Heart right ventricle (tissue), 16 donors: ENCODE measurements at regions not wholly inside any gene's neighbourhood (a gene's known extent, or its start where the extent isn't known, plus 50 kb on each side); places are given as distances from the start of the nearest gene placed in this dataset.

Source experiments
- ATAC-seq, 8 donors: fragments of 200-7000 bp; cut with Tn5 transposase; one replicate each; pipeline ENCODE4 v1.9.1; 2020; ENCODE audit warnings: mild to moderate bottlenecking in 8 of 8, moderate library complexity in 8 of 8, moderate number of reproducible peaks in 1 of 8
- DNase-seq, 2 donors: peaks; one replicate each; pipeline ENCODE4 v3.0.0-alpha.2; 2020
- H3K27ac ChIP-seq, 10 donors: fragments of 200-600 bp; sonication (generic) in 2 of 10; one replicate each; pipeline versions ENCODE4 v1.5.0 to v1.8.0; 2020 to 2022; ENCODE audit warnings: mild to moderate bottlenecking in 3 of 10
- H3K27me3 ChIP-seq, 7 donors: fragments of 200-600 bp; one replicate each; pipeline ENCODE4 v1.8.0; 2021 to 2022; ENCODE audit warnings: mild to moderate bottlenecking in 2 of 7
- H3K36me3 ChIP-seq, 9 donors: fragments of 200-600 bp; sonication (generic) in 1 of 9; one replicate each; pipeline versions ENCODE4 v1.5.0 to v1.8.0; 2020 to 2022; ENCODE audit warnings: mild to moderate bottlenecking in 2 of 9
- H3K4me1 ChIP-seq, 9 donors: fragments of 200-600 bp; sonication (generic) in 1 of 9; one replicate each; pipeline versions ENCODE4 v1.5.0 to v1.8.0; 2020 to 2022; ENCODE audit warnings: mild to moderate bottlenecking in 4 of 9
- H3K4me3 ChIP-seq, 10 donors: fragments of 200-600 bp; sonication (generic) in 2 of 10; one replicate each; pipeline versions ENCODE4 v1.5.0 to v1.8.0; 2020 to 2022; ENCODE audit warnings: mild to moderate bottlenecking in 7 of 10, moderate library complexity in 2 of 10
- H3K9me3 ChIP-seq, 11 donors: fragments of 200-600 bp in 10 of 11; sonication (generic) in 2 of 11; one replicate each; pipeline versions ENCODE4 v1.5.0 to v1.8.0; 2013 to 2022; ENCODE audit warnings: mild to moderate bottlenecking in 2 of 11, control low read depth in 1 of 11, moderate library complexity in 1 of 11
- CTCF ChIP-seq, 9 donors: fragments of 200-600 bp; sonication (generic) in 2 of 9; IDR thresholded peaks; one replicate each; pipeline versions ENCODE4 v1.5.0 to v1.8.0; 2021 to 2022; ENCODE audit warnings: antibody characterized with exemption in 9 of 9, mild to moderate bottlenecking in 5 of 9, moderate library complexity in 1 of 9
- WGBS, 2 donors: extraction: QIAGEN DNeasy Blood & Tissue Kit; methylation state at CpG; one replicate each; pipeline ENCODE4 v1.1.7; 2013; ENCODE audit warnings: inconsistent platforms in 1 of 2; 5-methylcytosine and 5-hydroxymethylcytosine counted together
- intact Hi-C, 10 donors: fragments of 100-400 bp; cut with DNase I; formaldehyde crosslinking; loops; one replicate each; pipeline versions ENCODE4 v1.11.1 to v1.14.2; 2022
- donor health status: Arrhythmogenic right ventricular cardiomyopathy.
- donor health status: ischemic (EF 13 %, LVEDD 7.1; RV severe dilation, severe dysfunction).
- donor health status: healthy with polysubstance abuse.
- donor health status: DM: no; HTN: yes; CAD: no.
- donor health status: DM: no; HTN: no; CAD: no.
- donor health status: ischemic (EF 25% LVEDD 6.9; RV normal size, moderate dysfunction).
- donor health status: ischemic (EF 25% LVEDD 5.7; RV mildly dilated, moderate dysfunction).
- donor health status: healthy.
- donor health status: DM: yes; HTN: yes; CAD: no.
- donor health status: Ischemic cardiomyopathy.
- donor health status: ischemic (EF 35%, LVEDD 5.7; RV mildly dilated, moderate dysfunction).
- donor health status: nonischemic (EF 11% LVEDD 7.7; RV severe dilation, severe dysfunction).
- donor health status: DM: yes; HTN: yes; CAD: no.
- donor health status: PGD.
- donor health status: ischemic (EF 29% LVEDD 5.4; RV normal size, mild dysfunction).
- donor health status: nonischemic (EF 23%, LVEDD 6.1; RV moderate dilation, normal function).

- TF ChIP-seq CTCF (IDR thresholded peaks at IDR 0.05) = no peak
- H3K27me3 ChIP-seq = no peaks in the 10 kb centered on the region
- intact Hi-C loops = no loop called here
Measured at GRCh38 chr18:38932752-38933151, 1367.2 kb upstream of the CELF4 start.

GRCh38 chr18:38931754-38932050 lies 1366.1 kb upstream of the CELF4 start:
- no peak for DNase-seq
- Histone ChIP-seq H3K27me3 (no peaks in the 10 kb centered on the region), H3K9me3 (no peaks in the 10 kb centered on the region), H3K27ac (no peak overlapping the region), H3K4me3 (no peak overlapping the region), H3K36me3 (no peaks in the 10 kb centered on the region), H3K4me1 (no peaks in the 10 kb centered on the region)
- no peak for ATAC-seq
- intact Hi-C loops = no loop called here
- no peak for TF ChIP-seq CTCF (IDR thresholded peaks at IDR 0.05)
- WGBS, 2 donors = 92 to 93% methylated on average over 3 of the region's 3 CpGs

More at GRCh38 chr18:38932752-38933151, 1367.2 kb upstream of the CELF4 start:
- Histone ChIP-seq H3K27ac (no peak overlapping the region), H3K36me3 (no peaks in the 10 kb centered on the region), H3K4me3 (no peak overlapping the region), H3K4me1 (no peaks in the 10 kb centered on the region), H3K9me3 (no peaks in the 10 kb centered on the region)
- no peak for ATAC-seq
- DNase-seq = no peak
- 89 to 92% methylated on average over 3 of the region's 3 CpGs for WGBS, 2 donors

- H3K4me1 ChIP-seq = no peaks in the 10 kb centered on the region
- no peak overlapping the region for H3K27ac ChIP-seq
- TF ChIP-seq CTCF (IDR thresholded peaks at IDR 0.05) = no peak
- DNase-seq (no peak), ATAC-seq (no peak)
- H3K4me3 ChIP-seq = no peak overlapping the region
- H3K9me3 ChIP-seq = no peaks in the 10 kb centered on the region
- no peaks in the 10 kb centered on the region for H3K27me3 ChIP-seq
- WGBS, 2 donors = 20 to 21% methylated on average over 3 of the region's 3 CpGs
- H3K36me3 ChIP-seq = no peaks in the 10 kb centered on the region
- intact Hi-C loops = no loop called here
Measured at GRCh38 chr18:38930881-38931753, 1365.5 kb upstream of the CELF4 start.

- no peaks in the 10 kb centered on the region for H3K36me3 ChIP-seq
- no peak for TF ChIP-seq CTCF (IDR thresholded peaks at IDR 0.05)
- H3K27me3 ChIP-seq = no peaks in the 10 kb centered on the region
- ATAC-seq (no peak), DNase-seq (no peak)
- H3K27ac ChIP-seq = no peak overlapping the region
- WGBS, 2 donors = 88 to 93% methylated on average over 3 of the region's 3 CpGs
- no peaks in the 10 kb centered on the region for H3K4me1 ChIP-seq
- H3K4me3 ChIP-seq = no peak overlapping the region
- intact Hi-C loops = no loop called here
- H3K9me3 ChIP-seq = peaks cover 0 to 2% (median 0%) of the 10 kb centered on the region in 11 donors
Measured at GRCh38 chr18:38923540-38923939, 1357.9 kb upstream of the CELF4 start.
